Activated naive CD4-positive, alpha-beta T cell treated with anti-CD3 and anti-CD28 coated beads, Interleukin-2, amount 50 U/mL, for 72 hours (primary cell): ENCODE measurements at regions not wholly inside any gene's neighbourhood (a gene's known extent, or its start where the extent isn't known, plus 50 kb on each side); places are given as distances from the start of the nearest gene placed in this dataset.

Source experiments
- ATAC-seq, 2 donors: fragments of 150-1000 bp; cut with Tn5 transposase; 2 replicates each; pipeline ENCODE4 v1.10.0; 2021; ENCODE audit warnings: mild to moderate bottlenecking in 2 of 2, moderate library complexity in 2 of 2
- DNase-seq, 2 donors: peaks; one replicate each; pipeline ENCODE4 v3.0.0; 2021 to 2022; ENCODE audit warnings: low spot score in 2 of 2
- H3K27ac Mint-ChIP-seq, 2 donors: one replicate each; pipeline ENCODE4 v1.8.0; 2022; ENCODE audit warnings: mild to moderate bottlenecking in 2 of 2, mixed read lengths in 2 of 2
- H3K36me3 Mint-ChIP-seq, 2 donors: one replicate each; pipeline ENCODE4 v1.8.0; 2022; ENCODE audit warnings: mixed read lengths in 2 of 2
- H3K9me3 Mint-ChIP-seq, 2 donors: one replicate each; pipeline ENCODE4 v1.8.0; 2022; ENCODE audit warnings: mixed read lengths in 2 of 2

GRCh38 chr4:14716691-14717090, 285.6 kb upstream of the CPEB2 start:
- DNase-seq (no peak), ATAC-seq (no peak)
- peaks cover 13% of the 10 kb centered on the region in 2 donors for H3K9me3 Mint-ChIP-seq
- H3K27ac Mint-ChIP-seq = no peak overlapping the region
- H3K36me3 Mint-ChIP-seq = peaks cover 0 to 12% of the 10 kb centered on the region in 2 donors

GRCh38 chr4:14719053-14719452, 283.2 kb upstream of the CPEB2 start:
- DNase-seq = no peak
- Mint-ChIP-seq H3K36me3 (peaks cover 0 to 12% of the 10 kb centered on the region in 2 donors), H3K27ac (no peak overlapping the region), H3K9me3 (peaks cover 14% of the 10 kb centered on the region in 2 donors)
- ATAC-seq = no peak

- Mint-ChIP-seq H3K9me3 (peaks cover 3% of the 10 kb centered on the region in 2 donors), H3K36me3 (peaks cover 0 to 2% of the 10 kb centered on the region in 2 donors), H3K27ac (no peak overlapping the region)
- no peak for DNase-seq
- ATAC-seq = no peak
Measured at GRCh38 chr4:14726441-14726840, 275.8 kb upstream of the CPEB2 start.

GRCh38 chr4:14726877-14727361, 275.4 kb upstream of the CPEB2 start:
- Mint-ChIP-seq H3K9me3 (no peaks in the 10 kb centered on the region), H3K27ac (no peak overlapping the region), H3K36me3 (no peaks in the 10 kb centered on the region)
- DNase-seq (no peak), ATAC-seq (no peak)

GRCh38 chr4:14729282-14730000, 272.8 kb upstream of the CPEB2 start:
- H3K27ac Mint-ChIP-seq = no peak overlapping the region
- ATAC-seq = no peak
- H3K9me3 Mint-ChIP-seq = peaks cover 0 to 1% of the 10 kb centered on the region in 2 donors
- no peaks in the 10 kb centered on the region for H3K36me3 Mint-ChIP-seq
- no peak for DNase-seq

- Mint-ChIP-seq H3K36me3 (no peaks in the 10 kb centered on the region), H3K9me3 (no peaks in the 10 kb centered on the region), H3K27ac (no peak overlapping the region)
- DNase-seq = no peak
- no peak for ATAC-seq
Measured at GRCh38 chr4:14742054-14742453, 260.2 kb upstream of the CPEB2 start.

GRCh38 chr4:14743172-14743571, 259.1 kb upstream of the CPEB2 start:
- DNase-seq (no peak), ATAC-seq (no peak)
- Mint-ChIP-seq H3K9me3 (no peaks in the 10 kb centered on the region), H3K27ac (no peak overlapping the region), H3K36me3 (no peaks in the 10 kb centered on the region)

GRCh38 chr4:14743601-14744000, 258.7 kb upstream of the CPEB2 start:
- no peak for ATAC-seq
- Mint-ChIP-seq H3K27ac (no peak overlapping the region), H3K36me3 (no peaks in the 10 kb centered on the region), H3K9me3 (no peaks in the 10 kb centered on the region)
- no peak for DNase-seq

GRCh38 chr4:14744346-14744745, 257.9 kb upstream of the CPEB2 start:
- Mint-ChIP-seq H3K36me3 (no peaks in the 10 kb centered on the region), H3K9me3 (no peaks in the 10 kb centered on the region), H3K27ac (no peak overlapping the region)
- no peak for DNase-seq
- ATAC-seq = no peak

- Mint-ChIP-seq H3K36me3 (peaks cover 27 to 28% of the 10 kb centered on the region in 2 donors), H3K27ac (no peak overlapping the region), H3K9me3 (peaks cover 19 to 33% of the 10 kb centered on the region in 2 donors)
- peak; percentile 48 to 64 for ATAC-seq
- DNase-seq = peak in 1 of 2 donors; percentile 10
Measured at GRCh38 chr4:14749910-14750309, 252.4 kb upstream of the CPEB2 start.

- Mint-ChIP-seq H3K36me3 (peaks cover 28 to 29% of the 10 kb centered on the region in 2 donors), H3K9me3 (peaks cover 20 to 35% of the 10 kb centered on the region in 2 donors), H3K27ac (no peak overlapping the region)
- no peak for DNase-seq
- no peak for ATAC-seq
Measured at GRCh38 chr4:14752341-14753046, 249.8 kb upstream of the CPEB2 start.

- H3K27ac Mint-ChIP-seq = no peak overlapping the region
- no peaks in the 10 kb centered on the region for H3K36me3 Mint-ChIP-seq
- ATAC-seq (peak; percentile 41 to 80), DNase-seq (no peak)
- H3K9me3 Mint-ChIP-seq = peaks cover 0 to 9% of the 10 kb centered on the region in 2 donors
Measured at GRCh38 chr4:14767142-14767541, 235.1 kb upstream of the CPEB2 start.

- Mint-ChIP-seq H3K27ac (no peak overlapping the region), H3K9me3 (peaks cover 0 to 13% of the 10 kb centered on the region in 2 donors), H3K36me3 (no peaks in the 10 kb centered on the region)
- DNase-seq = no peak
- ATAC-seq = no peak
Measured at GRCh38 chr4:14768449-14768848, 233.8 kb upstream of the CPEB2 start.

GRCh38 chr4:14769993-14770392, 232.3 kb upstream of the CPEB2 start:
- ATAC-seq (no peak), DNase-seq (no peak)
- Mint-ChIP-seq H3K27ac (no peak overlapping the region), H3K36me3 (no peaks in the 10 kb centered on the region), H3K9me3 (peaks cover 0 to 18% of the 10 kb centered on the region in 2 donors)

GRCh38 chr4:14771094-14771493, 231.2 kb upstream of the CPEB2 start:
- Mint-ChIP-seq H3K27ac (no peak overlapping the region), H3K36me3 (peaks cover 0 to 7% of the 10 kb centered on the region in 2 donors), H3K9me3 (peaks cover 0 to 18% of the 10 kb centered on the region in 2 donors)
- no peak for DNase-seq
- no peak for ATAC-seq

- ATAC-seq = no peak
- DNase-seq = no peak
- H3K27ac Mint-ChIP-seq = no peak overlapping the region
- H3K9me3 Mint-ChIP-seq = peaks cover 0 to 18% of the 10 kb centered on the region in 2 donors
- peaks cover 0 to 12% of the 10 kb centered on the region in 2 donors for H3K36me3 Mint-ChIP-seq
Measured at GRCh38 chr4:14771504-14772175, 230.6 kb upstream of the CPEB2 start.

- peak in 1 of 2 donors; percentile 90 for ATAC-seq
- Mint-ChIP-seq H3K27ac (no peak overlapping the region), H3K9me3 (peaks cover 0 to 25% of the 10 kb centered on the region in 2 donors), H3K36me3 (peaks cover 0 to 19% of the 10 kb centered on the region in 2 donors)
- DNase-seq = no peak
Measured at GRCh38 chr4:14772388-14772787, 229.9 kb upstream of the CPEB2 start.
